ENCODE measurements at regions not wholly inside any gene's neighbourhood (a gene's known extent, or its start where the extent isn't known, plus 50 kb on each side); places are given as distances from the start of the nearest gene placed in this dataset.
"Not testable (repeated sequence)": the region's sequence is repeated elsewhere in the genome, so short reads cannot be mapped to it uniquely, and the experiment has no call there.

- ATAC-seq, result no peak
Observed at GRCh38 chr4:24195991-24196736, 306.3 kb upstream of the PPARGC1A start.

- no peak for ATAC-seq
Observed at GRCh38 chr4:24192018-24192641, 302.3 kb upstream of the PPARGC1A start.

- no peak for ATAC-seq
Observed at GRCh38 chr4:24190761-24191695, 301.2 kb upstream of the PPARGC1A start.

- ATAC-seq, result no peak
Observed at GRCh38 chr4:24188459-24188858, 298.6 kb upstream of the PPARGC1A start.

GRCh38 chr4:24186466-24186865 lies 296.6 kb upstream of the PPARGC1A start:
- ATAC-seq, result no peak

GRCh38 chr4:24181005-24181404 lies 291.2 kb upstream of the PPARGC1A start:
- no peak for ATAC-seq

- ATAC-seq, result no peak
Observed at GRCh38 chr4:24180586-24180985, 290.7 kb upstream of the PPARGC1A start.

GRCh38 chr4:24179201-24179840 lies 289.5 kb upstream of the PPARGC1A start:
- no peak for ATAC-seq

- not testable (repeated sequence) for ATAC-seq
Observed at GRCh38 chr4:24177443-24177842, 287.6 kb upstream of the PPARGC1A start.

- ATAC-seq, result no peak
Observed at GRCh38 chr4:24175707-24176106, 285.9 kb upstream of the PPARGC1A start.

GRCh38 chr4:24174602-24175001 lies 284.8 kb upstream of the PPARGC1A start:
- no peak for ATAC-seq

- no peak for ATAC-seq
Observed at GRCh38 chr4:24172406-24172805, 282.6 kb upstream of the PPARGC1A start.

- no peak for ATAC-seq
Observed at GRCh38 chr4:24169956-24170355, 280.1 kb upstream of the PPARGC1A start.

- no peak for ATAC-seq
Observed at GRCh38 chr4:24168658-24169057, 278.8 kb upstream of the PPARGC1A start.

GRCh38 chr4:24166501-24166900 lies 276.7 kb upstream of the PPARGC1A start:
- no peak for ATAC-seq

GRCh38 chr4:24164797-24165196 lies 274.9 kb upstream of the PPARGC1A start:
- no peak for ATAC-seq

- ATAC-seq, result no peak
Observed at GRCh38 chr4:24164054-24164693, 274.3 kb upstream of the PPARGC1A start.

- ATAC-seq, result no peak
Observed at GRCh38 chr4:24163314-24163713, 273.5 kb upstream of the PPARGC1A start.

- no peak for ATAC-seq
Observed at GRCh38 chr4:24160358-24160757, 270.5 kb upstream of the PPARGC1A start.

GRCh38 chr4:24158031-24158430 lies 268.2 kb upstream of the PPARGC1A start:
- ATAC-seq, result no peak

- ATAC-seq, result no peak
Observed at GRCh38 chr4:24150034-24150433, 260.2 kb upstream of the PPARGC1A start.

- ATAC-seq, result no peak
Observed at GRCh38 chr4:24146127-24146526, 256.3 kb upstream of the PPARGC1A start.
